Kidney epithelial cell (primary cell): ENCODE measurements at regions not wholly inside any gene's neighbourhood (a gene's known extent, or its start where the extent isn't known, plus 50 kb on each side); places are given as distances from the start of the nearest gene placed in this dataset.
A peak's percentile ranks its signal among the peaks of the same experiment; 100 is the strongest.

Experiments
- DNase-seq: peaks from one replicate; pipeline ENCODE4 v3.0.0-alpha.2; 2010; ENCODE audit warnings: low read depth
- H3K27me3 ChIP-seq: 2 replicates; pipeline ENCODE4 v1.6.0; 2011; ENCODE audit warnings: low read length; ENCODE audit not compliant: control insufficient read depth, insufficient read depth
- H3K36me3 ChIP-seq: 2 replicates; pipeline ENCODE4 v1.5.1; 2011; ENCODE audit warnings: low read length; ENCODE audit not compliant: control insufficient read depth, insufficient read depth
- H3K4me3 ChIP-seq: 2 replicates; pipeline ENCODE4 v1.5.1; 2011; ENCODE audit warnings: low read depth, mild to moderate bottlenecking, control low read depth, low read length
- CTCF ChIP-seq: IDR thresholded peaks from 2 replicates; pipeline ENCODE4 v1.5.1; 2011; ENCODE audit warnings: mild to moderate bottlenecking, moderate library complexity, low read length, control low read depth, inconsistent platforms; ENCODE audit not compliant: insufficient read depth, poor library complexity, severe bottlenecking

DNA sequence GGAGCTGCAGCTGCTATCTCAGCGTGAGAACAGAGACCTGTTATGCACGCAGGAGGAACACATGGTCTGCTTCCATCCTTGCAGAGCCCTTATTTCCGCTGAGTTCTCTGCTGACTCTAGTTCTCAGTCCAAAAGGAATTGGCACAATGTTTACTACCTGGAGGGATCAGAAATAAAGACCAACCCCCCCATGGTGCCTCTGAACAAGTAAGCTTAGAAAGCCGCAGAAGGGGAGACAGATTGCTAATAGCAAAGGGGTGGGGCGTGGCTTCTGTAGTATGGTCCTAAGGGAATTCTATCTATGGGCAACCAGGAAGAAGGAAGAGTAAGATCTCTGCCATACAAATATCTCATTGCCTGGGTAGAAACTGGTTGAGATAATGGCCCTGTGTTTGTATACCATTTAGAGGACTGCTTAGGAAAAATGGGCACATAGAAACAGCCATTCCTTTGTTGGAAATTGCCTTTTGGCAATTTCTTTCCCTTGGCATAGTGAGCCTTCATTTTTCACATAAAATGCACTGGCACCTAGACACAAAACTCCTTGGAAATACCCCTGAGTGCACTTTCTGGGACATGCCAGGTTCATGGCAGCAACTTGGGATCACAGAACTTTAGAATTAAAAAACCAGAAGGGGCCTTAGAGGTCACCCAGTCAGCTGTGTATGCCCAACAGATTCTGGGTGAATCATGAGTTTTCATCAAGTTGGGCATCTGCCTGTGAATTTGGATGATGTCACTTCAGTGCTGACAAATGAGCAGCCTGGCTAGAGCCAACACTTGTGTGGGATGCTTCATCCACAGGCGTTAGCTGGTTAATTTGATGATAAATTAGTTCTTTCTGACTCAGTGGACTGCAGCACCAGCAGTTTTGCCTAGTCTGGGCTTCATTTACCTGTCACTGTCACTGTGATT is 57.4 kb upstream of the STXBP5L start:
- no peaks in the 10 kb centered on the region for H3K36me3 ChIP-seq
- no peak for TF ChIP-seq CTCF
- no peaks in the 10 kb centered on the region for H3K27me3 ChIP-seq
- no peak overlapping the region for H3K4me3 ChIP-seq
- no peak for DNase-seq

DNA sequence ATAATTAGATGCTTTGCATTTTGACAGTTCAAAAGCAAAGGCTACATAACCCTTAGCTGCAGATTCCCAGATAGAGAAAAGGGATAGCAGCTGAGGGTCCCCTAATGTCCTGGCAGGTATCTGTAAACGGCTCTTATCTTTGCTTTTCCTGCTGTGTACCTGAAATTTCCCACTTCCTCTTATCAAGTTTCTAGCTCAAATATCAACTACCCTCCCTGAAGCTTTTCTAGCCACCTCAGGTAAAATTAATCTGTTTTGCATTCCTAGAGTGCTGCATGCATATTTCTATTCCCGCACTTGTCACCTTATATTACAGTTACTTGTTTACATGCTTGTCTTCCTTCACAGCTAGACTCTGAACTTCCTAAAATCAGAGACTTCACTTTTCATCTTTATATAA is 55.6 kb upstream of the STXBP5L start:
- Histone ChIP-seq H3K4me3 (no peak overlapping the region), H3K36me3 (no peaks in the 10 kb centered on the region), H3K27me3 (no peaks in the 10 kb centered on the region)
- no peak for TF ChIP-seq CTCF
- no peak for DNase-seq

DNA sequence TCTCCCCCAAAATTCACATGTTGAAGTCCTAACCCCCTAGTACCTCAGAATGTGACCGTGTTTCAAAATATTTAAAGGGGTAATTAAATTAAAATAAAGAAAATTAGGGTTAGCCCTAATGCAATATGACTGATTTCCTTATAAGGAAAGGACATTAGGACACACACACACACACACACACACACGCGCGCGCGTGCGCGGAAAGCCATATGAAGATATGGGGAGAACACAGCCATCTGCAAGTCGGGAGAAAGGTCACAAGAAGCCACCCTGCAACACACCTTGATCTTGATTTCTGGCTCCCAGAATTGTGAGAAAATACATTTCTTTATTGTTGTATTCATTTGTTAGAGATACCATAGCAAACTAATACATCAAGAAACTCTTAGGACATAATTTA is 54.6 kb upstream of the STXBP5L start:
- Histone ChIP-seq H3K4me3 (no peak overlapping the region), H3K36me3 (no peaks in the 10 kb centered on the region), H3K27me3 (no peaks in the 10 kb centered on the region)
- no peak for DNase-seq
- no peak for TF ChIP-seq CTCF

- no peak for TF ChIP-seq CTCF
- Histone ChIP-seq H3K27me3 (no peaks in the 10 kb centered on the region), H3K4me3 (no peak overlapping the region), H3K36me3 (no peaks in the 10 kb centered on the region)
- no peak for DNase-seq
Measured at GRCh38 chr3:120854908-120855526, 53.0 kb upstream of the STXBP5L start.

GRCh38 chr3:120855665-120856437 is 52.2 kb upstream of the STXBP5L start:
- Histone ChIP-seq H3K27me3 (no peaks in the 10 kb centered on the region), H3K36me3 (no peaks in the 10 kb centered on the region), H3K4me3 (no peak overlapping the region)
- DNase-seq: peak; percentile 9
- no peak for TF ChIP-seq CTCF
